AG04450 (cell line): ENCODE measurements at regions not wholly inside any gene's neighbourhood (a gene's known extent, or its start where the extent isn't known, plus 50 kb on each side); places are given as distances from the start of the nearest gene placed in this dataset.

Experiments
- CTCF ChIA-PET: fragments of 300-600, 350-600 bp; formaldehyde crosslinking; extraction: SDS; loops from one replicate; lab custom pipeline; 2022; ENCODE audit warnings: antibody characterized with exemption, inconsistent platforms; lab: Charles Lee
- POLR2A ChIA-PET: fragments of 350-600 bp; formaldehyde crosslinking; extraction: SDS; loops from one replicate; lab custom pipeline; 2021; ENCODE audit warnings: antibody characterized with exemption, inconsistent platforms; lab: Yijun Ruan, JAX
- DNase-seq: peaks from one replicate; pipeline ENCODE4 v3.0.0-alpha.2; 2011; ENCODE audit warnings: low read depth, low spot score
- H3K27ac ChIP-seq: one replicate; pipeline ENCODE4 v1.5.1; 2012; ENCODE audit warnings: low read depth, low read length, control low read depth
- H3K27me3 ChIP-seq: one replicate; pipeline ENCODE4 v1.6.0; 2012; ENCODE audit warnings: low read length; ENCODE audit not compliant: control insufficient read depth, insufficient read depth
- H3K4me3 ChIP-seq: 2 replicates; pipeline ENCODE4 v1.5.1; 2011; ENCODE audit warnings: mild to moderate bottlenecking, low read depth, low read length, control low read depth
- H3K9me3 ChIP-seq: 2 replicates; pipeline ENCODE4 v1.5.1; 2012; ENCODE audit warnings: low read length; ENCODE audit not compliant: control insufficient read depth, insufficient read depth
- TF ChIP-seq, protein P1 (sequence below): IDR thresholded peaks from 2 replicates; pipeline ENCODE4 v1.5.1; 2011; ENCODE audit warnings: low read depth, low read length, control low read depth, inconsistent platforms

DNA sequence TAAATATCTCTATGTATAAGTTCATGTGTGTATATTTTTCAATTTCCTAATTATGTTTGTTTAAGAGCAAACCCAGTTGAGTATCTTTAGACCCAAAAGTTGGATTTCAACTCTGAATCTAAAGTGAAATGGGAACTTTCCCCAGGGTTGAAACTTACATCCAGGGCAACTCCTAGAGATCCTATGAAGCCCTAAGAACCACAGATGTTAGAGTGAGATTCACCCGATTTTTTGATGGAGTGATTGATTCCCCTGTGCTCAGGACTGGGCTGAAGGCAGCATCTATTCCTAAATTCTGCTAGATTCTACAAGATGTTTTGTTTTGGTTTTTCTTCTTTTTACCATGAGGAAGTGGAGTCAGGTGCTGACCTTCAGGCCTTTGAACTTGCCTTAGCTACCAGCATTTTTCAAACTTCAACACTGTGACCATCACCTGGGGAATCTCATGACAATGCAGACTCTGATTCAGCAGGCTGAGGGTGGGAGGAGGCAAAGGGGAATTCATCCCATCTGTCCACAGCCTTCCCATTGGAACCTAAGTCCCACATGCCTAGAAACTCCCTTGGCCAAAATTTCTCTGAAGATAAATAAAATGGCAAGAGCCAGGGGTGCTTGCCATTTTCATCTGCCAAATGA lies 145.5 kb downstream of the ETS2 start:
- TF ChIP-seq, protein P1, sequence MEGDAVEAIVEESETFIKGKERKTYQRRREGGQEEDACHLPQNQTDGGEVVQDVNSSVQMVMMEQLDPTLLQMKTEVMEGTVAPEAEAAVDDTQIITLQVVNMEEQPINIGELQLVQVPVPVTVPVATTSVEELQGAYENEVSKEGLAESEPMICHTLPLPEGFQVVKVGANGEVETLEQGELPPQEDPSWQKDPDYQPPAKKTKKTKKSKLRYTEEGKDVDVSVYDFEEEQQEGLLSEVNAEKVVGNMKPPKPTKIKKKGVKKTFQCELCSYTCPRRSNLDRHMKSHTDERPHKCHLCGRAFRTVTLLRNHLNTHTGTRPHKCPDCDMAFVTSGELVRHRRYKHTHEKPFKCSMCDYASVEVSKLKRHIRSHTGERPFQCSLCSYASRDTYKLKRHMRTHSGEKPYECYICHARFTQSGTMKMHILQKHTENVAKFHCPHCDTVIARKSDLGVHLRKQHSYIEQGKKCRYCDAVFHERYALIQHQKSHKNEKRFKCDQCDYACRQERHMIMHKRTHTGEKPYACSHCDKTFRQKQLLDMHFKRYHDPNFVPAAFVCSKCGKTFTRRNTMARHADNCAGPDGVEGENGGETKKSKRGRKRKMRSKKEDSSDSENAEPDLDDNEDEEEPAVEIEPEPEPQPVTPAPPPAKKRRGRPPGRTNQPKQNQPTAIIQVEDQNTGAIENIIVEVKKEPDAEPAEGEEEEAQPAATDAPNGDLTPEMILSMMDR = no peak
- H3K27ac ChIP-seq = no peak overlapping the region
- ChIA-PET CTCF (no interaction called here), POLR2A (no interaction called here)
- no peaks in the 10 kb centered on the region for H3K9me3 ChIP-seq
- no peak for DNase-seq
- no peaks in the 10 kb centered on the region for H3K27me3 ChIP-seq
- no peak overlapping the region for H3K4me3 ChIP-seq

DNA sequence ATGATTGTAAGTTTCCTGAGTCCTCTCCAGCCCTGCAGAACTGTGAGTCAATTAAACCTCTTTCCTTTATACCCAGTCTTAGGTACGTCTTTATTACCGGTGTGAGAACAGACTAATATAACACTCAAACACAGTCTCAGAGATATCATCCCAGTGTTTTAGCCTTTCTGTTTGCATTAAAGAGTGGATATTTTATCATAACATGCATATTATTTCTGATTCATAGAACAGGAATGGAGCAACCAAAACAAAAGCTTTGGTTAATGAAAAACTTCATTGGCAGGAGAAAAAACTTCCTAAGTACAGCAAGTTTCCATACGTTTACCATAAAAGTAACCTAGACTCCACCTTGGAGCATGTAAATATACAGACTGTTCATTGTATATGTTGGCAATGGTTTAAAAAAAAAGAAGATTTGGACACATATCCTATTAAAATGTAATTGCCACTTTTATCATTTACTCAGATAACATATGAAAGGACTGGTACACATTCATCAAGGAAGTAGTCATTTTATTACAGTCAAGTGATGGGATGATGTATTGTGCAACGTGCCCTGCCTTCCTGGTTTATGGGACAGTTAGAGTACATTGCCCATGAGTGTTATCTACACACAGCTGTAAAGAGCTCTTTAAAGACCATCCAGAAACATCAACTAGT lies 144.8 kb downstream of the ETS2 start:
- no peak overlapping the region for H3K27ac ChIP-seq
- H3K4me3 ChIP-seq = no peak overlapping the region
- no peaks in the 10 kb centered on the region for H3K9me3 ChIP-seq
- CTCF ChIA-PET = no interaction called here
- POLR2A ChIA-PET = no interaction called here
- DNase-seq = no peak
- no peaks in the 10 kb centered on the region for H3K27me3 ChIP-seq
- TF ChIP-seq, protein P1 = no peak

DNA sequence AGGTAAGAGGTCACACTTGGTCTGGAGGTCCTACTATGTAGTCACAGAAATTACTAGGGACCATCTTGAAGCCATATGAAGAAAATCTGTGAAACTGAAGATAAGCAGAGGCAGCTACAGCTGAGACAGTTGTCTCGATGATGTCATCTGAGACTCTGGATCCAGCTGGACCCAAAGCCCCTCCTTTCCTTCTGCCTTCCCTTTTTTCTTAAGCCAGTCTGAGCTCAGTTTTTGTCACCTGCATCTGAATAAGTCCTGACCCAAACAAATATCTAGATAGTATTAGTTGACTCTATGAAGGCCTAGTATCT lies 143.3 kb downstream of the ETS2 start:
- CTCF ChIA-PET = no interaction called here
- Histone ChIP-seq H3K9me3 (no peaks in the 10 kb centered on the region; the same call in 1 of the 2 replicates), H3K27me3 (no peaks in the 10 kb centered on the region), H3K27ac (no peak overlapping the region), H3K4me3 (no peak overlapping the region)
- POLR2A ChIA-PET = interaction anchor here (1.4 kb wide), 1 partner anchor 23 kb away, joined by 3 read pairs; no protein-coding TSS in a partner anchor
- no peak for DNase-seq
- TF ChIP-seq, protein P1 = no peak

DNA sequence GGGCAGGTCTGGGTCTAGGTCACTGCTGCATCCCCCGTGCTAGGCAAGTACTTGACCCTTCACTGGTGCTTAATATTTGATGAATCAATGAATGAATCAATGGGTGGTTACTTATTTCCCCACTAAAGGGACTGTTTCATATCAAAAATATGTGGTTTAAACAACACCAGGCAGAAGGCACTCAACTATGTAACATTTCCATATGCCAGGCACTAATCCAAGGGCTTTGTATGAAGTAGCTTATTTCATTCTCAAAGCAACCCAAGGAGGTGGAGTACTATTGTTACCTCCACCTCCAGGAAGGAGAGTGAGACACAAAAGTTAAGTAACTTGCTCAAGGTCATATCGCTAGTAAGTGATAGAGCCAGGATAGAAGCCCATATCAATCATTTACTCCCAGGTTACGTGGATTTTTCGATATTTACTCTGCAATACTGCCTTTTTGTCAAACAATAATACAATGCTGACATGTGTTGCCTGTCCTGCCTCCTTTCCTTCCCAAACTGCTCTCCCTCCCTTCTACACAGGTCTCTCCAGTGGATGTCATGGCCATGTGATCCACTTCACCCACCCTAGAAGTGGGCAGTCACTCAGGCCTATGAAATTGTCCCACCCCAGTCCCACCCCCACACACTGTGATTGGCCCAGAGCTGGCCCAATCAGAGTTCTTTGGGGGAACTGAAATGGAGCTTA lies 142.8 kb downstream of the ETS2 start:
- no peaks in the 10 kb centered on the region for H3K27me3 ChIP-seq
- CTCF ChIA-PET = no interaction called here
- H3K27ac ChIP-seq = peak overlapping the region; percentile 21
- DNase-seq = no peak
- no peak overlapping the region for H3K4me3 ChIP-seq
- H3K9me3 ChIP-seq = no peaks in the 10 kb centered on the region; the same call in 1 of the 2 replicates
- POLR2A ChIA-PET = interaction anchor here (1.4 kb wide), 1 partner anchor 23 kb away, joined by 3 read pairs; no protein-coding TSS in a partner anchor
- TF ChIP-seq, protein P1 = no peak
